HG02763 (cell line): ENCODE measurements at regions not wholly inside any gene's neighbourhood (a gene's known extent, or its start where the extent isn't known, plus 50 kb on each side); places are given as distances from the start of the nearest gene placed in this dataset.
"Not testable (repeated sequence)": the region's sequence is repeated elsewhere in the genome, so short reads cannot be mapped to it uniquely, and the experiment has no call there.

Experiments used
- ATAC-seq: cut with Tn5 transposase; IDR thresholded peaks from one replicate; pipeline ENCODE4 v1.9.1; 2021; ENCODE audit warnings: mild to moderate bottlenecking, moderate library complexity; ENCODE audit not compliant: unreplicated experiment

- no peak for ATAC-seq
Measured at GRCh38 chr3:23701716-23702597, 103.8 kb upstream of the UBE2E1 start.

GRCh38 chr3:23704298-23704697, 101.5 kb upstream of the UBE2E1 start:
- ATAC-seq: no peak

- no peak for ATAC-seq
Measured at GRCh38 chr3:23706111-23706510, 99.6 kb upstream of the UBE2E1 start.

- ATAC-seq: no peak
Measured at GRCh38 chr3:23709987-23710386, 95.8 kb upstream of the UBE2E1 start.

- no peak for ATAC-seq
Measured at GRCh38 chr3:23710555-23710954, 95.2 kb upstream of the UBE2E1 start.

- peak; percentile 89 for ATAC-seq
Measured at GRCh38 chr3:23711916-23712494, 93.8 kb upstream of the UBE2E1 start.

GRCh38 chr3:23712656-23713559, 92.8 kb upstream of the UBE2E1 start:
- ATAC-seq: no peak

- ATAC-seq: no peak
Measured at GRCh38 chr3:23713641-23714040, 92.1 kb upstream of the UBE2E1 start.

GRCh38 chr3:23720059-23720458, 85.7 kb upstream of the UBE2E1 start:
- no peak for ATAC-seq

GRCh38 chr3:23720885-23721284, 84.9 kb upstream of the UBE2E1 start:
- no peak for ATAC-seq

- ATAC-seq: no peak
Measured at GRCh38 chr3:23723141-23723540, 82.6 kb upstream of the UBE2E1 start.

- no peak for ATAC-seq
Measured at GRCh38 chr3:23723930-23724329, 81.8 kb upstream of the UBE2E1 start.

GRCh38 chr3:23726811-23727548, 78.8 kb upstream of the UBE2E1 start:
- ATAC-seq: no peak

GRCh38 chr3:23728601-23729117, 77.1 kb upstream of the UBE2E1 start:
- no peak for ATAC-seq

- not testable (repeated sequence) for ATAC-seq
Measured at GRCh38 chr3:23729362-23729761, 76.4 kb upstream of the UBE2E1 start.

GRCh38 chr3:23734481-23734880, 71.3 kb upstream of the UBE2E1 start:
- no peak for ATAC-seq

GRCh38 chr3:23735062-23735461, 70.7 kb upstream of the UBE2E1 start:
- no peak for ATAC-seq

- ATAC-seq: no peak
Measured at GRCh38 chr3:23735535-23736326, 70.0 kb upstream of the UBE2E1 start.

- no peak for ATAC-seq
Measured at GRCh38 chr3:23738944-23739343, 66.8 kb upstream of the UBE2E1 start.

- ATAC-seq: no peak
Measured at GRCh38 chr3:23739536-23739935, 66.2 kb upstream of the UBE2E1 start.
